ENCODE measurements at regions not wholly inside any gene's neighbourhood (a gene's known extent, or its start where the extent isn't known, plus 50 kb on each side); places are given as distances from the start of the nearest gene placed in this dataset.

GRCh38 chr10:27383595-27384542 is 120.2 kb upstream of the RAB18 start:
- no peak for TF ChIP-seq POLR2A (IDR thresholded peaks at IDR 0.05)
- no peak for TF ChIP-seq CTCF (IDR thresholded peaks at IDR 0.05)

All from lower leg skin (tissue), 3 donors.